SKM-1 (cell line): ENCODE measurements at regions not wholly inside any gene's neighbourhood (a gene's known extent, or its start where the extent isn't known, plus 50 kb on each side); places are given as distances from the start of the nearest gene placed in this dataset.

Experiments used
- DNase-seq: peaks from one replicate; lab custom pipeline; 2025; ENCODE audit not compliant: unreplicated experiment; lab: John Stamatoyannopoulos, UW

DNA sequence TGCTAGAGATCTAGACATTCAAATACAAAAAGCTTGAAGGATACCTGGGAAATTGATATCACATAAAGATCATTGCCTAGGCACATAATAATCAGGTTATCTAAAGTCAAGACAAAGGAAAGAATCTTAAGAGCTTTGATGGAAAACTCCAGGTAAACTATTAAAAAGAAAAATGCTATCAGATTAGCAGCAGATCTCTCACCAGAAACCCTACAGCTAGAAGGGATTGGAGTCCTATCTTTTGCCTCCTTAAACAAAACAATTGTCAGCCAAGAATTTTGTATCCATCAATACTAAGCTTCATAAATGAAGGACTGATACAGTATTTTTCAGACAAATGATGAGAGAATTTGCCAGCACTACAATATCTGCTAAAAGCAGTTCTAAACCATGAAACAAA lies 682.4 kb upstream of the ATXN8OS start:
- no peak for DNase-seq

DNA sequence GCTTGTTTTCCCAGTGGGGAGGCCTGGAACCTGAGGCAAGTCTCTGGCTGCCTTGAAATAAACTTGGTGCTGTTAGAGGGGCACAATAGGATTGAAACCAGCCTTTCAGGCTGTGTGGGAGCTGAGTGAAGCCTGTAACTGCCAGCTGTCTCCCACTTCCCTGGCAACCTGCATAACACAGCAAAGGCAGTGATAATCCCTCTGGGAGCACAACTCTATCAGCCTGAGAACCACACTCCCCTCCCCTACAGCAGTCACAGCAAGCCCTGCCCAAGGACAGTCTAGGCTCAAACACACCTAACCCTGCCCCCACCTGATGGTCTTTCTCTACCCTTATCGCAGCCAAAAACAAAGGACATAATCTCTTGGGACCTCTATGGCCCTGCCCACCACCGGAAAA lies 683.8 kb upstream of the ATXN8OS start:
- DNase-seq = no peak

DNA sequence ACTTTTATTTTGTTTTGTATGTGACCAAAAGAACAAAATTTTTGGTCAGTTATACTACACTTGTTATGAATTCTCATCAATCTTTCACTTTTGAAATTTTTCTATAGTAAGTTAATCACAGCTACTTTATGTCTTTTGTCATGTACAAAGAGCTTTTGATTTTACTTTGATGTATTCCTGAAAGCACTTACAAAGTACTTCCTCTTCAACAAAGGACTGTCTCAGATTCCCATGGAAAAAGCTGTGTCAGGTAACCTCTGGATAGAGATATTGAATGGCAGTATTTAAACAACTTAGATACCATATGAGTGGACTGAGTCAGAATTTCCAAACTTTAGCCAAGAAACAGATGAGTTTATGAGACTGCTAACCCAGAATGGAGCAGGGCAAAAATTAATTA lies 689.3 kb upstream of the ATXN8OS start:
- no peak for DNase-seq

DNA sequence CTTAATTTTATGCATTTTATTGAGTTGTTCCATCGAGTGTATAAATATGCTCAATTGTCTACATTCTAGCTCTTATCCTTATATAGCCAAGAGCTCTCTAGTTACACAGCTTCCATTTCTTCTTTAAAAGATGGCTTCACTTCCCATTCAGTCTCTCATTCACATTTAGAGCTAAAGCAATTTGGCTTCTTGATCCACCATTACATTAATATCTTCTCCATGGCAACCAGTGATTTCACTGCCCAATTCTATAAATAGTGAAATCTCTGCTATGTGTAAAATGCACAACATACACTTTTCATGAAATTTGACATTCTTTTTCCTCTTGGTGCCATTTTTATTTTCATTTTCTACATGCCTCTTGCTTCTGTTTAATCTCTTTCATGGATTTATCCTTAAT lies 696.9 kb upstream of the ATXN8OS start:
- DNase-seq = no peak

DNA sequence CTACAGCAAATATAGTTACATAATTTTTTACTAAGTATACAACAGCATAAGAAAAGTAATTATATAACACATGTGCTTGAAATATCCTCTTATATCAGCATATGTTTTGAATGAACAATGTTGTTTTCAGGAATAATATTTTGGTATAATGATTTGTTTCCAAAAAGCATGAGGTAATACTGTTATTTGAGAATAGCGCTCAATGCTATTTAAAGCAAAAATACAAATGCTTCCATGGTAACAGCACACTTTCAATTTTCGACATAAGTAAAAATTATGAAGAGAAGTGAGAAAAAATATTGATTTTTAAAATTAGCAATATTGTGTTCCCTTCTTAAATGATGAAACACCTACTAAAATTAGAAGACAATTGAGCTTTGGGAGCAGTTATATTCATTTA lies 715.9 kb upstream of the ATXN8OS start:
- DNase-seq = no peak

DNA sequence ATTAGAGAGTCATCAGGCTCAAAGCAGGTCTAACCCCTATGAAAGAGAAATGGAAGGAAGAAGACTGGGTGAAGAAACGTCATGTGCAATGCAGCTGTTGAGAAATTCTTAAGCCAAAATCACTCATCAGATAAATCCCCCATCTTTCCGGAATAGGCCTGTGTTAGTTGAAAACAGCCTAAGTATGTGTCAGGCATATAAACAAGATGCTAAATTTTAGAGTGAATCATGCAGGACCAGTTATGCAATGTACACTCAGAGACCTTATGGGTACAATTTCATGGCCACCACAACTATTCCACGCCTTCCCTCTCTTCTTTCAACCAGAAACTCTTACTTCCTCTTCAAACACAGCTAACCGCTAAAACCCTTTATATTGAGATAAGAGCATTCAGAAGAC lies 717.7 kb upstream of the ATXN8OS start:
- DNase-seq = peak; percentile 84

DNA sequence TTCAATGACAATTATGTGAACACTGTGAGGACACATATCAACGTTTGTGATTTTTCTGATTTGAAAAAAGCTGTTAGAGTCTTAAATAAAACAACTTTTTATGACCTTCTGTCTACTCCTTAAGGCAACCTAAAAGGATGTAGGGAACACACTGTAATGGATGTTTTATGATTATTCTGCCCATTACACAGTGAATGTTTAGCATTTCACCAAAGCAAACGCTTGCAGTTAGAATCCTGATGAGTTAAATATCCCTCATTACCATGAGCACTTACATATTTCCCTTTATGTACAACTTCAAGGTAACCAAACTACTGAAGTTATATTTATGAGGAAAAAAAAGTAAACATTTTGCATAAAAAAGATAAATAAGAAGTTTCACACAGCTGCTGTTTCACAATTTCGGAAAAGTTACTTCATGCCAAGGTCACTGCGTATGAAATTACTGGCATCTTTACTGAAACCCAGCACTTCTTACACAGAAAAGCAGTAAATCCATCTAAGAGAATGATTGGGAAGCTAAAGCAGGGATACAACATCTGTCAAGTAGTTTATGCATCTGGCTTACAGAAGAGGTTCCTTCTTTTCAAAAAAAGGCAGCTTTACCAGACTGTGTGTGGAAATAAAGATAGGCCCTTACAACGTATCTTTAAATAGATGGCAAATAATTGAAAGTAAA lies 733.7 kb upstream of the ATXN8OS start:
- DNase-seq = no peak

DNA sequence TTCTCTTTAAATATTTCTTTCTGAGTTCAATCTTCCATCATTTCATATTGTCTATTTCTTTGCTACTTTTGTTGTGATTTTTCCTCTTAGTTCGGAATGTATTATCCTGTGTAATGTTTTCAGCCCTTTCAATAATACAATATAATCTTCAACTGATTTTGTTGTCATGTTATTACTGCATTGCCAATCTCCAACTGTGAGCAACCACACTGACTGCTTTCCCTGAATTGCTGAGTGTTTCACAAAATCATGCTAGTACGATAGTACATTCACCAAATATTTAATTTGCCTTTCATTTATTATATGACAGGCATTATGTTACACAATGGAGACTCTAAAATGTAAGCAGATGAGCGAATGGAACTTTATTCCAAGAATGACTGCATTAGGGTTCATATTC lies 744.3 kb upstream of the ATXN8OS start:
- no peak for DNase-seq

DNA sequence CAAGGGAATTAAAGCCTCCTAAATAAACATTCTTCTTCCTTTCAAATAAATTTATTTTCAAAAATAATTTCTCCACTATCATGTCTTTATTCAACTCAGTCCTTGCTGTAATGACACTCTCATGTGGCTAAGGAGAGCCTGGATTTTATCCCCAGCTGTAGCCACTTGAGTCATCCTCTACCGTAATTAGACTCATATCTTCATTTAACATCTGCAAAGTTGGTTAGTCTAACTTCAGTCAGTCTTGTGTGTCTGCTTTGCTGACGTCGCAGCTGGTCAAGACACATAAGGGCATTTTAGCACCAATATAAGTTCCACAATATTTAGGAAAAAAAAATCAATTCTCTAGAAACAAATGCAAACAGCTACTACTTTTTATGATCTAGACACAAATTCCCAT lies 776.4 kb upstream of the ATXN8OS start:
- DNase-seq = no peak

DNA sequence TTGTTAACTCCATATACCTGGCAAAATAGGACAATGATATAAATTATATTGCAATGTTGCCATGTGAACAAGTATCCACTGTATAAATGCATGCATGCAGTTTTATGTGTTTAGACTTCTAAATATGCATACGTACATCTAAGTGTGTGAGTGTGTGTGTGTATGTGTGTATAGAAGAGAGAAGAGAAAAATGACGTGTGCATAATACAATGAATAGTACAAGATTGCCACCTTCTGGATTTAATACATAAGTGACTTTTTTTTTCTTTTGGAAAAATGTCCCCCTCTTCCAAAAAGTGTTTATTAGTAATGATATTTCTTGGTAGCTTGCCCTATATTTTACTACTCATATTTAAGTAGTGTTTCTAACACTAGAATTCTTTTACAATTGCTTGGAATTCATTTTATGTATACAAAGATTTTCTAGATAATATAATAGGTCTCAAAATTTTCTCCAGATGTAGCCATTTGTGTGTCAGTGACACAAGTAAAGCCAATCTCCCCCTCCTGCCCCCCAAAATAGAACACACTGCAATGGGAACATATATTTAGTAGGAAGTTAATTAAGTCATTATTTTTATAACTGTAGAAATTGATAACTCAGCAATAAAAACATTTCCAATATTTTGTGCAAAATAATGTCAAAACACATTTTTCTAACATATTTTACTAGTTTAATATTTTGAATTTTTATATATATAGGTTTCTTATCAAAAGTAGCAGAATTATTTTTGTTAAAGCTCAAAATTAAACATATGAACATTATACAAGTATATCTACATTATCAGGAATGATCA lies 783.3 kb upstream of the ATXN8OS start:
- peak; percentile 33 for DNase-seq

DNA sequence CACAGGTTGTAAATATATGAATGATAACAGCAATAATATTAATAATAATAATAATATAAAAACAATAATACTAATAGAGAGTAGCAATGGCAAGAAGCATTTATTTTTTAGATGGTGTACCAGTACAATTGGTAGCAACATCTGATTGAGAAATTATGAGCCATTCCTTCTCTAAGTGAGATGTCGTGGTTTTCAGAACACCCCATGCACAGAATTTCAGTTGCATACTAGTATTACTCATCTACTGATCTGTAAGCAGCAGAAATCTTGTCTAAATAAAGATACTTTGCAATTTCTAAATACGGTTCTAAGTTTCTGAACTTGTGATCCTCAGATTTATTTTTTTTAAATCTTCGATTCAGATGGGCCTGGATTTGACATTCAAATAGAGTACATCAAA lies 788.0 kb upstream of the ATXN8OS start:
- no peak for DNase-seq

DNA sequence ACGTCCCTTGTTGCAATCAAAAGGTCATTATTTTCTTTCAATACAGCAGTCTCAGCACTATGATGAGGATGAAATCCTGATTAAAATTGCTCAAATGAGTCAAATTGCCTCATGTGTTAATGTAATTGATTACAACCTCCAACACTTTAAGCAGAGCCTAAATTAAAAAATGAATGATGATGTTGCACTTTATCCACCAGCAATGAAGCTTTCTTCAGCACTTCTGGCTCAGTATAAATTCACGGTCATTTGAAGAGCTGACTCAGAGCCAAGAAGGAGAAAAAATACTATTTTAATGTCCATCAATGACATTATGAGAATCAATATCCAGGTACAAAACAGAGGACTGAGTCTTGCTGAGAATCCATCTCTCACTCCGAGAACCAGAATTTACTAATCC lies 792.6 kb upstream of the ATXN8OS start:
- no peak for DNase-seq

DNA sequence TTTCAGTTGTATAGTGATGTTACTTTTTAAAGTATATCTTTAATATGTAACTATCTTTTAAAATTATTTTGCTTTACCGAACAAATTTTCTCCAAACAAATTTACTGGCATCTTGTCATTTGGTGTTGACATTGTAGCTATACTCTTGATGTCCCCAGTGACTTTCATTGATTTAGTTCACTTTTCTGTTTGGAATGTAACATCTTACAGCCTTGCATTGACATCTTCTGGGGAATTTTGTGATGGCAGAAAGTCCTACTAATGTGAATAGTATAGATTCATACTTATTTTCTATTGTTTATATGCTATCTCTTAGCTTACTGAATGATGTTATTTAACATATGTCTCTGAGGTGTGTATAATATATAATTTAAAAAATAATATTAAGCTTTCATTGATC lies 800.9 kb upstream of the ATXN8OS start:
- DNase-seq = no peak

DNA sequence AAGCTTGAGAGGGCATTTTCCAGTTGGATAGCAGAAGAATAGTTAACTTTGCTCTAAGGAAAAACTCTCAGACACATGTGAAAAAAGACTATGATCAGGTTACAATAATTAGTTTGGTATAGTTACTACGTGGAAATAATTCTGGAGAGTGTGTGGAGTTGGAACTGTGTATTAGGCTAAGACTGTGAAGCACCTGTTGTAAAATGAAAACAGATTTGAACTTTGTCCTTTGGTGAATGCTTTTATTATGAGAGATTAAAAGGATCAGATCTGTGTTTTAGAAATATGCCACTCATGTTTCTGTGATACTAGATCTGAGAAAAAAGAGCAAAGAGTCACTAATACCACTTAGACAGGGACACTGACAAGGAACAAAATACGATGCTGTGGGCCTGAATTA lies 807.5 kb upstream of the ATXN8OS start:
- DNase-seq = no peak

DNA sequence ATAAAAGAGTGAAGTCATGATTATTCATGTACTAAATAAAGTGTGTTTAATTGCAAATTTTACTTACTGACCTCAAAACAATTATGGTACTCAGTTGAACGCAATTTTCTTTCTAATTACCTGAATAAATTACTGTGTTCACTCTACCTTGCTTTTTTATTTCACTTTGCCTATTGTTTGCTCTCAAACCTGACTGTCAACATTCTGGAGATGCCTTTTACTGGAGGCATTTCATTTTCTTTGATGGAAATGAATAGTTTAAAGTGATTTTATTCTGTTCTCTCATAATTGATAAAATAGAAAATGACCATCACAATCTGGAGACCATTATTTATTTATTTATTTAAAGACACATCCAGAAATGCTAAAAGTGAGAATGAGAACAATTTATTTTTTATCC lies 811.5 kb upstream of the ATXN8OS start:
- no peak for DNase-seq

DNA sequence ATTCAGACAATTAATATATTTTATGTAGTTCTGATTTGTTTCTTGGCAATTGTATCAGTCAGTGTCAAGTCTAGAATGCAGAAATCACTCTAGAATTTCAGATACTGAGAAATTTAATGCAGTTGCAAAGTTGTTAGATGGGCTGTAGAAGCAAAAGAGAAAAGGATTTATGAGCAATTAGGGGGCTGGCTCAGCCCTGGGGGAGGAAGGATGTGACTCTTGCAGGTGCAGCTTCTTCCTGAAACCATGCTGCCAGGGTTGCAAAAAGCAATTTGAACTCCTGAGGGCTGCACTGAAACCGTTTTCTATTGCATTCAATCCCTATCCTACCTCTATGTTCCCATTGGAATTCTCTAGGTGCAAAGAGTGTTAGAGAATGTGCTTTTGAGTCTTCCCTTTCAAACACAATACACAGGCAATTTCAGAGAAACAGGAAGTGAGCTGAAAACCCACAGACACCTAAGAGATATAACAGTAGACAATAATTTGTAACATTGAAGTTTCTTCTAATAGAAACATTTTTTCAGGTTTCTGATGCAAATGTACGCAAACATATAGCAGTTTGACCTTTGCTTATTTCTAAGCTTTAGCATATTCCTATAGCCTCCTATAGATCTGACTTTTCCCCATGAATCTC lies 814.7 kb upstream of the ATXN8OS start:
- DNase-seq = no peak

DNA sequence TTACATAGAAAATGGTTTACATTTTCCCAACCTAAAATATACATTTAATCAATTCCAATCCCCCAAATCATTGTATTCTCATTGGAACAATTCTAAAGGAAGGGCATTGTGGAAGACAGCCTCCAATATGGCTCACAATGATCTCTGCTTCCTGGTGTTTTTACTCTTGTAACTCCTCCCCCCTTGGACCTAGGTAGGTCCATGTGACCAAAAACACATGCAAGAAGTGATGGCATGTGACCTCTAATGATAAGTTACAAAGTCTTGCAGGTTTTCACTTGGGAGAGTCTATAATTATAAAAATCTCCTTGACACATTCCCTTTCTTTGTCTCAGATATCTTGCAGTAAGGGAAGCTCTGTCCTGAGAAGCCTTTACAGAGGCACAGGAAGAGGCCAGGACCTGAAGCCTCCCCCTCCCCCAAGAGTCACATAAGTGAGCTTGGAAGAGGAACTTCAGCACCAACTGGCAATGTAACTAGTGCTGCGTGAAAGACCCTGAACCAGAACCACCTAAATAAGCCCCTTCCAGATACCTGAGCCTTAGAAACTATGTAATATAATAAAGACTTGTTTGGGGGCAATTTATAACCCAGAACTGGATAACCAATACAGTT lies 816.2 kb upstream of the ATXN8OS start:
- no peak for DNase-seq

DNA sequence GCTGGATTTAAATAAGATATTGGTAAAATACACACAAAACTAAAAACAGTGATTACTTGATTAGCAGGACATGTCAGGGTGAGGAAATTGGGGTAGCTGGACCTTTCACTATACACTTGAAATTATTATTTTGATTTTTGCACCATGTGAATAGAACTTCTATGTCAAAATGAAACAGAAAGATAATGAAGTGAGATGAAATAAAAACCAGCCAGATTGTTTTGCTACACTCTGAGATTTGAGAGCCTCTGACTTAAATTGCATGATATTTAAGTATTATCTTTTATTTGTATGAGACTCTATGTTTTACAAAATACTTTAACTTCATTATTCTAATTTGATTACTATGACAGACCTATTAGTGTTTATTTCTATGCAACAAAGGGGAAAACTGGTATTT lies 819.6 kb upstream of the ATXN8OS start:
- DNase-seq = no peak

DNA sequence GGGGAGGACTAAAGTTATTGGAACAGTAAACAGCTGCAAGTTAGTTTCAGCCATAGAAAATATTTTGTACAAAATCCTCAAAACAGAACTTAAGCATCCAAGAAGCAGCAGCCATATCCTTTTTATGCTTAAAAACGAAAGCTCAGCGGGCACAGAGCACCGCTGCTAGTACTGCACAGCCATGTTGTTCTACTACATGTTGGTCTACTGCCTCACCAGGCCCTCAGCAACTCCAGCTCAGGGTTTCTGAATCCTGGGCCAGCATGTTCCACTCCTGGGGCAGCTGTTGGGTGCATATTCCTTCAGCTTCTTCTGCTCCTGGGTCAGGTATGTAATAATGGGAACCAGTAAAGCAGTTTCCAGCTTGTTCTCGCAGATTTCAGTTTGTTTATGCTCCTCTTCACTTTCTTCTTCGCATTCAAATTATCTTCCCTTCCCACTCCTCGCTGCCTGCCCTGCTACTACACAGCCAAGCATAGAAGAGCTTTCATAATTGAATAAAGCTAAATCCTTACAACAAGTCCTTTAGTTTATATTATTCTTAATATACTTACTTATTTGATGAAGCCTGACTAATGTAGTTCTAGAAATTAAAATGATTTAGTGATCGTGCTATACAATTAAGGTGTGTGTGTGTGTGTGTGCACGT lies 820.5 kb upstream of the ATXN8OS start:
- no peak for DNase-seq

DNA sequence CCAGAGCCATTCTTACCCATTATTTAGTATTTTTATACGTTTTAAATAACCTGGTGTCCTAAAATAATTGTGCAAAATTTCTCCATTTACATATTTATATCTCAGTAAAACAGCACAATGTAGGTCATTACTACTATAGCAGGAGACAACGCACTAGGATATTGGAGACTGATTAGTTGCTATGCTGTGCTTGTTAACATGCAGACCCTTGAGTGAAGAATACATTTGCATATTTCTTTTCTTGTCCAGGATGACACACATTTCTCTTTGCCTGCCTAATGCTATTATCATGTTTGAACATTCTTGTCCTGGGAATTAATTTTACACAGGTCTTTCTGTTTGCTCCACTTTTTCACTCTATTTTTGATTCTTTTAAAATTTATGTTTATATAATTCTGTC lies 823.8 kb upstream of the ATXN8OS start:
- no peak for DNase-seq

DNA sequence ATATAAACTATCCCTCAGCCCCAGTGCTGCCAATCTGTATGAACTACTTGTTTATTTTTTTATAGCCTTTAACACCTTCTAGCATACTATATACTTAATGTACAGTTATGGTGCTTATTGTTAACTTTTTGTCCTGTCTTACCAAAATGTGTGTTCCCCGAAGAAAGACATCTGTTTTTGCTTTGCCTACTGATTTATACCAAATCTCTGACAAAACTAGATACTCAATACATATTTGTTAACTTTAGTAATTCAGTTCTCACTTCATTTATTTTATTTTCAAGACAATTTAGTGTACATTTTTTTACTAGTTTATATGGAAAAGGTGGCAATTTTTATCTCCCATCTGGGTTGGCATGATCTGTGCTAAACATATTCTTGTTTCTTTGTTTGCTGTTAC lies 824.3 kb upstream of the ATXN8OS start:
- DNase-seq = no peak
